ENCODE measurements at regions not wholly inside any gene's neighbourhood (a gene's known extent, or its start where the extent isn't known, plus 50 kb on each side); places are given as distances from the start of the nearest gene placed in this dataset.

GRCh38 chr1:87206044-87206831 is 122.4 kb upstream of the LMO4 start:
- Histone ChIP-seq H3K9me3 (ENCODE audit: control insufficient read depth in 4 of 4, insufficient read depth in 3 of 4, low read length in 3 of 4) (no peaks in the 10 kb centered on the region), H3K4me3 (no peak overlapping the region), H3K27ac (ENCODE audit: low read depth in 1 of 2, low read length in 1 of 2) (no peak overlapping the region), H3K36me3 (ENCODE audit: control insufficient read depth in 4 of 4, insufficient read depth in 4 of 4, low read length in 4 of 4) (no peaks in the 10 kb centered on the region), H3K4me1 (ENCODE audit: control insufficient read depth in 5 of 5, insufficient read depth in 5 of 5, low read length in 5 of 5) (no peaks in the 10 kb centered on the region), H3K9ac (ENCODE audit: insufficient read depth in 1 of 2, low read length in 2 of 2) (no peak overlapping the region), H3K27me3 (ENCODE audit: control insufficient read depth in 3 of 3, insufficient read depth in 3 of 3, low read length in 2 of 3) (peaks cover 0 to 4% (median 3%) of the 10 kb centered on the region in 3 donors)
- DNase-seq (no peak), ATAC-seq (ENCODE audit: insufficient read depth, low FRiP score) (no peak)
- WGBS, 2 donors, result 90 to 91% methylated on average over 9 of the region's 9 CpGs
- no peak for TF ChIP-seq CTCF (IDR thresholded peaks at IDR 0.05; ENCODE audit: control extremely low read depth, extremely low read depth)

- Histone ChIP-seq H3K27me3 (ENCODE audit: control insufficient read depth in 3 of 3, insufficient read depth in 3 of 3, low read length in 2 of 3) (peaks cover 0 to 3% (median 0%) of the 10 kb centered on the region in 3 donors), H3K36me3 (ENCODE audit: control insufficient read depth in 4 of 4, insufficient read depth in 4 of 4, low read length in 4 of 4) (no peaks in the 10 kb centered on the region), H3K9me3 (ENCODE audit: control insufficient read depth in 4 of 4, insufficient read depth in 3 of 4, low read length in 3 of 4) (no peaks in the 10 kb centered on the region), H3K4me3 (no peak overlapping the region), H3K9ac (ENCODE audit: insufficient read depth in 1 of 2, low read length in 2 of 2) (no peak overlapping the region), H3K4me1 (ENCODE audit: control insufficient read depth in 5 of 5, insufficient read depth in 5 of 5, low read length in 5 of 5) (peaks cover 0 to 4% (median 0%) of the 10 kb centered on the region in 5 donors), H3K27ac (ENCODE audit: low read depth in 1 of 2, low read length in 1 of 2) (no peak overlapping the region)
- TF ChIP-seq CTCF (IDR thresholded peaks at IDR 0.05; ENCODE audit: control extremely low read depth, extremely low read depth), result no peak
- DNase-seq (no peak), ATAC-seq (ENCODE audit: insufficient read depth, low FRiP score) (no peak)
- 90 to 98% methylated on average over 2 of the region's 2 CpGs for WGBS, 2 donors
Measured at GRCh38 chr1:87208080-87208479, 120.6 kb upstream of the LMO4 start.

- no peak for DNase-seq
- Histone ChIP-seq H3K9me3 (ENCODE audit: control insufficient read depth in 4 of 4, insufficient read depth in 3 of 4, low read length in 3 of 4) (no peaks in the 10 kb centered on the region), H3K4me1 (ENCODE audit: control insufficient read depth in 5 of 5, insufficient read depth in 5 of 5, low read length in 5 of 5) (peaks cover 0 to 4% (median 0%) of the 10 kb centered on the region in 5 donors), H3K27ac (ENCODE audit: low read depth in 1 of 2, low read length in 1 of 2) (no peak overlapping the region), H3K27me3 (ENCODE audit: control insufficient read depth in 3 of 3, insufficient read depth in 3 of 3, low read length in 2 of 3) (peaks cover 0 to 3% (median 0%) of the 10 kb centered on the region in 3 donors), H3K4me3 (no peak overlapping the region), H3K9ac (ENCODE audit: insufficient read depth in 1 of 2, low read length in 2 of 2) (no peak overlapping the region), H3K36me3 (ENCODE audit: control insufficient read depth in 4 of 4, insufficient read depth in 4 of 4, low read length in 4 of 4) (no peaks in the 10 kb centered on the region)
- no peak for TF ChIP-seq CTCF (IDR thresholded peaks at IDR 0.05; ENCODE audit: control extremely low read depth, extremely low read depth)
- WGBS, 2 donors, result 74 to 76% methylated on average over 4 of the region's 4 CpGs
- ATAC-seq (ENCODE audit: insufficient read depth, low FRiP score), result no peak
Measured at GRCh38 chr1:87208931-87209330, 119.7 kb upstream of the LMO4 start.

Measured in lung (tissue), 11 donors.